HG03064 (cell line): ENCODE measurements at regions not wholly inside any gene's neighbourhood (a gene's known extent, or its start where the extent isn't known, plus 50 kb on each side); places are given as distances from the start of the nearest gene placed in this dataset.
"Not testable (repeated sequence)": the region's sequence is repeated elsewhere in the genome, so short reads cannot be mapped to it uniquely, and the experiment has no call there.

Experiments used
- ATAC-seq: cut with Tn5 transposase; IDR thresholded peaks from one replicate; pipeline ENCODE4 v1.9.1; 2021; ENCODE audit warnings: low read depth; ENCODE audit not compliant: unreplicated experiment

GRCh38 chr4:123206016-123206415 lies 190.6 kb upstream of the SPRY1 start:
- ATAC-seq, result no peak

DNA sequence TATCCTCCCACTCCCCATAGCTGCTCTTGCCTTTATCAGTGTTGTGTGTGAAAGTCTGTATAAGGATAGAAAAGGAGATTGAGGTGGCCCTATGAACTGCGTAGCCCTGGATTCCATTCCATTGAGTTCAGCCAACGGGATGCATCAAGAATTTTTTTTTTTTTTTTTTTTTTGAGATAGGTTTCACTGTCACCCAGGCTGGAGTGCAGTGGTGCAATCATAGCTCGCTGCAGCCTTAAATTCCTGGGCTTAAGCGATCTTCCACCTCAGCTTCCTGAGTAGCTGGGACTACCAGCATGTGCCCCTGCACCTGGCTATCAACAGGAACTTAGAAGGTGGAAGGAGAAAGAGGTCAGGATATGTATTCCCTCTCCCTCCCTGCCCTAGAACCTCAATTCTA lies 187.2 kb upstream of the SPRY1 start:
- ATAC-seq, result no peak

DNA sequence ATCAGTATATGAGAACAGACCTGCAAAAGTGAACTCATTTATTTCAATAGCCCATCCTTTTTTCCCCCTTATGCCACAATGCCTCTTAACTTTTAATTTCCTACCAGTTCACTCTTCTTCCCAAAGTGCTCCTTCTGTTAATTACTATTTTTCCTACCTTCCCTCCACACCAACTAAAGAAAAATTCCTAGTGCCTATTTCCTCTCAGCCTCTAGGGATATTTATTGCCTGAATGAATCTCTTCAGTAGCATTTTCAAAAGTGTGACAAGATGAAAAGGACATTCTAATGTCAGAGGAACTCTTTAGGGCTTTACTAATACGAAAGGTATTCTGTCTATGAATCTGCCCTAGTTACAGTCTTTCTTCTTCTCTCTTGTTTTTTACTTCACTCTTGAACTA lies 181.1 kb upstream of the SPRY1 start:
- ATAC-seq, result no peak

- no peak for ATAC-seq
These were observed 180.1 kb upstream of the SPRY1 start for GRCh38 chr4:123216543-123216942.

DNA sequence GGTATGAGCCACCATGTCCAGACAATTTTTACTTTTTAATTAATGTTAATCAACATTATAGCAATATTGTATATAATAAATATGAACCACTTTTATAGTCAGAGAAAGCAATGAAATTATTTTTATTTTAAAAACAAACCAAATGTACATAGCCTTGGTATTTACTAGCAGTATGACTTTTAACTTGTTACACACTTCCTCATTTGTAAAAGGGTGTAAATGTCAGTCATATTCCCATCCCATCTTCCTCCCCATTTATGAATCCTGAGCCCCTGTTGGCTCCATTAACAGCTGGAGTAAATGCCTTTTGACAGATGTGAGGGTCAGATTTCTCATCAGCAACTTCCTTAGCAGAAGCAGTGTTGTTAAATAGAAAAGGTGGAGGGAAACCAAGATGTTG lies 179.6 kb upstream of the SPRY1 start:
- ATAC-seq, result no peak

DNA sequence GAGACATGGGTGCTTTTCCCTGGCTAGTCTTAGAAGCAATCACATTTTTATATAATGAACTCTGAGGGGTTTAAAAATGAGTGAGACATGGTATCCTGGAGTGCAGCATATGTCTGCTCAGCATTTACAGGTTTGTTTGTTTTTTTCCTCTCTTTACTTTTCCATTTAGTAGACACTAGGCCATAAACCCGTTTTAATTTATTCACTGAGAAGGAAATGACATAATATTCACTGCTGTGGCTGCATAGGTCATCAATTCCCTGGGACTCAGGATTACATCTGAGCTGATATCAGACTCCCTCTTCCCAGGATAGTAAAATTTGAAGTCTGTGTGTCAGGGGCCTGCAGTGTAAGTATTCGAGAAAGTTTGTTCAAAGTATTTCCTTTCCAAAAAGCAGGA lies 178.9 kb upstream of the SPRY1 start:
- ATAC-seq, result no peak

DNA sequence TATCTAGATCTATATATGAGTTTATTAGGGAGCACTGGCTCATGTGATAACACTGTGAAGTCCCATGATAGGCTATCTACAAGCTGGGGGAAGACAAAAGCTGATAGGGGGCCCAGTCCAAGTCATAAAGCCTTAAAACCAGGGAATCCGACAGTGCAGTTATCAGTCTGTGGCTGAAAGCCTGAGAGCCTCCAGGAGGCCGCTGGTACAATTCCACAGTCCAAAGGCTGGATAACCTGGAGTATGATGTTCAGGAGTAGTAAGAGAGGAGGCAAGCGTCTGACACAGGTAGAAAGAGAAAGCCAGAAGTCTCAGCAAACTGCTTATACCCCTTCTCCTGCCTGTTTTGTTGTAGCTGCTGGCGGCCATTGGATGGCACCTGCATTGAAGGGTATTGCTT lies 177.6 kb upstream of the SPRY1 start:
- no peak for ATAC-seq

DNA sequence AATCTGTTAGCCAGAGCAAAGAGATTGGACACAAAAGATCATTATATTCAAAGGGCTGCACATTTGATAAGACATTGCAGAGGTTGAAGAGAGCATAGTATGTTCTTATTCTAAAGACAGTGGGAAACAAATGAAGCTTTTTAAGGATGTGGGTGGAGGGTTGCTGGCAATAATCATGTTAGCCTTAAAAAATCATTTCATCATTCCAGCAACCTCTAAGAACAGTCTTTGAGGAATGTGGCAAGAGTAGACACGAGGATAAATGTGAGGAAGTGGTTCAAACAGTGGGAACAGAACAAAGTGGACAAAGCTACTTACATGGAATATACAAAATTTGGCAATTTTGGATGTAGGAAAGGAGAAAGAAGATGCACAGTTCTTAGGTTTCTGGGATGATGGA lies 167.3 kb upstream of the SPRY1 start:
- ATAC-seq, result no peak

DNA sequence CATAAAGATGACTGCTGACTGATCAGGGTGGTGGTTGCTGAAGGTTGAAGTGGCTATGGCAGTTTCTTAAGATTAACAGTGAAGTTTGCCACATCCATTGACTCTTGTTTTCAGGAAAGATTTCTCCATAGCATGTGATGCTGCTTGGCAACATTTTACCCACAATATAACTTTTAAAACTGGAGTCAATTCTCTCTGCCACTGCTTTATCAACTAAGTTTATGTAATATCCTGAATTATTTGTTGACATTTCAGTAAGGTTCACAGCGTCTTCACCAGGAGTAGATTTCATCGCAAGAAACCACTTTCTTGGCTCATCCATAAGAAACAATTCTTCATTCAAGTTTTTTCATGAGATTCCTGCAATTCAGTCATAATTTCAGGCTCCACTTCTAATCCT lies 166.5 kb upstream of the SPRY1 start:
- no peak for ATAC-seq

DNA sequence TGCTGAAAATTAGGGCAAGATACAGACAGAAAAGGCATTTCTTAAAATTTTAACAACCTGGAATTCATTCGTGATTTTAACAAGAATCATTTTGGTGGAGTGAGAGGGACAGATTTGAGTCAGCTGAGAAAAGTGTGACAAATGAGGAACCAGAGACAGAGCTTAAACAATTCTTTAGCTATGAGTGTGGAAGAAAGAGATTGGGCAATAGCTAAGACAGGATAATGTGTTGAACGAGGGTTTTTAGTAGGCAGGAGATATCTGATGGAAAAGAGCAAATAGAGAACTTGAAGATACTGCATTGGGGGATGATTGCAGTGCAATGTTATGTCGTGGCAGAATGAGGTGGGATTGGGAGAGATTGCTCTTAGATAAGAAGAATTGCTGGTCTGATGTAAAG lies 164.2 kb upstream of the SPRY1 start:
- no peak for ATAC-seq

DNA sequence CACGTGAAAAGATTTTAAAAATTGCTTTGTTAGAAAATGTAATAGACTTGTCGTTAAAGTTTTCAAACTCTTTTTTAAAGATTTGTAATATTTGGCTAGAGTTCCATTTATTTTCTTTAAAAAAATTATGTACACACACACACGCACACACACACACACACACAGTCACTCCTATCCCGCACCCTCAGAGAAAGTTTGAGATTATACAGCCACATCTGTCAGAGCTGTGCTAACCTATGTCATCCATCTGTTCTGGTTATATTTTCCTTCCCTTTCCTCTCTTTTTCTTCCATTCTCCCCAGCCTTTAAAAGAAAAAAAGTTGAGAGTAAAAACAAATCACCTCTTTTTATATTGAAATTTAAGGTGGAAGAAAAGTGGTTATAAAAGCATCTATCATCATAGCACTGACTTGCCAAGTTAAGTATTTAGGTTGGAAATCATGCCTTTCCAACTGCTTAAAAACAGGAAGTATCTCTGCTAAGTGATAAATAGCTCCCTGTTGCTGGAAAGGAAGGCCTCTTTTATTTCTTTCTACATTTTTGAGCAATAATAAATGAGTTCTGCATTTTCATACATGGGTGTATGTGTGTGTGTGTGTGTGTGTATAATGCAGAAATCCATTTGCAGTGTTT lies 163.3 kb upstream of the SPRY1 start:
- ATAC-seq, result no peak

- ATAC-seq, result no peak
These were observed 161.6 kb upstream of the SPRY1 start for GRCh38 chr4:123234955-123235354.

DNA sequence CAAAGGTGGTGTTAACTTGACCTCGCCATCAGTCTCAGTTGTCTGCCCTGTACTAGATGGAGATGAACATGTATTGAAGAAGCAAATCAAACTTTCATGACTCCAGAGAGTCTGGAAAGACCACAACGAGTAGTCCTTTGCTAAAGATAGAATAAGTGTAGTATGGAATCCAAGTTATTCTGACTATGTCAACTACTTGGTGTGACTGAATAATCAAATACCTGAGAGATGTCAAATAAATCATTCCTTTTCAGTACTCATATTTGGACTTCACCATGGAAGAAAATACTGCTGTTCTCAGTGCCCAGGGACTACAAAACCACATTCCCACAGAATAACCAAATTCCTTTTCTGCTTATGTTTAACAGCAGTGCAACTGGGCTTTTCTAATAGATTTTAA lies 161.2 kb upstream of the SPRY1 start:
- no peak for ATAC-seq

GRCh38 chr4:123236606-123237005 lies 160.0 kb upstream of the SPRY1 start:
- no peak for ATAC-seq

- ATAC-seq, result not testable (repeated sequence)
These were observed 156.3 kb upstream of the SPRY1 start for GRCh38 chr4:123240286-123240685.

- ATAC-seq, result not testable (repeated sequence)
These were observed 153.4 kb upstream of the SPRY1 start for GRCh38 chr4:123243220-123243619.

GRCh38 chr4:123244137-123244536 lies 152.5 kb upstream of the SPRY1 start:
- peak; percentile 89 for ATAC-seq

DNA sequence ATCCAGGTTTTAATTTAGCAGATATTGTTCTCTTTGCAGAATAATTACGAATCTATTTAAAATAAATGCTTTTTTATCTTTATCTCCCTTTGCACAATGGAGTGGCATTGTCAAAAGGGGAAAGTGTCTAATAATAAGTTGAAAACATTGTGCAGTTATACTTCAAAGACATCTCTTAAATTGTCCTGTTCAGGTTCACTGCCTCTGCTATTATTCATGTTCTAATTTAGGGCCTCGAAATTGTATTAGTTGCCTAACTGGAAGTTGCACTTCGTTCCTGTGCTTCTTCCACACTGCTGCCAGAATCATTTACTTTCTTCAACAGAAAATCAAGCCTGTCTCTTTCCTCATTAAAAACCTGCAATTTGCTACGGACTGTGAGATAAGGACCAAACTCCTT lies 150.5 kb upstream of the SPRY1 start:
- ATAC-seq, result no peak

GRCh38 chr4:123248085-123248659 lies 148.4 kb upstream of the SPRY1 start:
- ATAC-seq, result no peak

- ATAC-seq, result no peak
These were observed 146.8 kb upstream of the SPRY1 start for GRCh38 chr4:123249821-123250220.

DNA sequence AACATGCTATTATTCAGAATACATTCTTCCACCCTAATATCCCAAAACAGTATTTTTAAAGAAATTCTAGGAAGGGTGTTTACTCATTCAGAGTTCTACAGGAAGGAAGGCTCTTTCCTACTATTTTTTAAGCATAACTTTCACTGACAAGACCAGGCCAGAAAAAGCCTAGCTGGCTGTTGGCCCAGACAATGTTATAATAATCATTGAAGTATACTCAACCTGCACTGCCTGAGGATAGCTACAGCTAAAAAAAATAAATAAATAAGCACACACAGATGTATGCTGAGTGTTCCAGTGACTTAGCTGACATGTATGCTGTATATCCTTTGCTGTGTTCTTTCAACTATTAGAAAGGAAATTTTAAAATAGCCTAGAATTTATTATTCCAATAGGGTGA lies 145.8 kb upstream of the SPRY1 start:
- no peak for ATAC-seq

GRCh38 chr4:123255971-123256370 lies 140.6 kb upstream of the SPRY1 start:
- ATAC-seq, result no peak

DNA sequence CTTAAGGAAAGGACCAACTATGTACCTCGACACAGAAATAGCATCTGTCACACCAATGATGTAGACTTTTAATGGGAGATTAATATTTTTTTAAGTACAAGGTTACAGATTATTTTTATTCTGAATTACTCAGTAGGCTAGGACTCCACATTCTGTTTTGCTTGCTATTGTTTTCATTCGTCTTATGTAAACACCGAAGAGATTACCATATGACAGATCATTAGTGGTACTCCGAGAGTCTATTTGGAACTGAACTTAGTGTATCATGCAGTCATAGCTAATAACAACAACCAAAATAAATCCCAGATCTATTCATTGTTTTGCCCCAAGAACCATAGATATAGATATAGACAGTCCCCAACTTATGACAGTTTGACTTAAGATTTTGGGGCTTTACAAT lies 139.7 kb upstream of the SPRY1 start:
- no peak for ATAC-seq
